ENCODE measurements at regions not wholly inside any gene's neighbourhood (a gene's known extent, or its start where the extent isn't known, plus 50 kb on each side); places are given as distances from the start of the nearest gene placed in this dataset. TPM values are rescaled to one million over a fixed set of nuclear protein-coding genes. Genes with fewer than 3 reads are reported as not detected.

DNA sequence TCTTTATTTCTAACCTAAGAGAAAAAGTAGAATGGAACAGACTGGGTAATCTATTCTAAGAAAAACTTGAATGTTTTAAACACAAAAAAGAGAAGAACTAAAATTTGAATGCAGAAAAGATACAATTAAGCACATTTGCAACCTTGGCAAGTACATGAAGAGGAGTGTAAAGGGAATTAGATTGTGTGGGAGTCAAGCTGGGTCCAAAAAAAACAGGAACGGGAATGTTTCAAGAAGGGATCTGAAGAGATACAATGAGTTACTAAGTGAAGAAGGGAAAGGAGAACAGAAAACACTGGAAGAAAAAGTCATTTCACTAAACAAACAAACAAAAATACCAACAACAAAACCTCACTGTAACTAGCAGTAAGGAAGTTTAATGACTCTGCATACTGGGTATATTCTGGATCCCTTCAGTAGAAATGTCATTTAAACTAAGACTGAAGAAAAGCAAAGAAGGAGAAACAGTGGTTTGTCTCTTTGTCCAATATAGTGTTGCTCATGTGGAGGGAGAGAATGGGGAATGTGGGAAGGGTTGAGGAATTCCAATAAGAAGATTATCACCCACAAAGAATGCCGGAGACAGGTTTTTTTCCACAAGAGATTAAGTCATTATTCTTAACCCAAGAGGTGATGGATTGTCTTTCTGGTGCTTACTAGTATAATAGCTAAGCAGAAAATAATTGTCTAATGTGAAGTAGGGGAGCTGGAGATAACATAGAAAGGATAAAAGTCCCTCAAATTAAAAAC is 50.4 kb upstream of the PTPN13 start:
- no peak for ATAC-seq
- TF ChIP-seq, protein P1, sequence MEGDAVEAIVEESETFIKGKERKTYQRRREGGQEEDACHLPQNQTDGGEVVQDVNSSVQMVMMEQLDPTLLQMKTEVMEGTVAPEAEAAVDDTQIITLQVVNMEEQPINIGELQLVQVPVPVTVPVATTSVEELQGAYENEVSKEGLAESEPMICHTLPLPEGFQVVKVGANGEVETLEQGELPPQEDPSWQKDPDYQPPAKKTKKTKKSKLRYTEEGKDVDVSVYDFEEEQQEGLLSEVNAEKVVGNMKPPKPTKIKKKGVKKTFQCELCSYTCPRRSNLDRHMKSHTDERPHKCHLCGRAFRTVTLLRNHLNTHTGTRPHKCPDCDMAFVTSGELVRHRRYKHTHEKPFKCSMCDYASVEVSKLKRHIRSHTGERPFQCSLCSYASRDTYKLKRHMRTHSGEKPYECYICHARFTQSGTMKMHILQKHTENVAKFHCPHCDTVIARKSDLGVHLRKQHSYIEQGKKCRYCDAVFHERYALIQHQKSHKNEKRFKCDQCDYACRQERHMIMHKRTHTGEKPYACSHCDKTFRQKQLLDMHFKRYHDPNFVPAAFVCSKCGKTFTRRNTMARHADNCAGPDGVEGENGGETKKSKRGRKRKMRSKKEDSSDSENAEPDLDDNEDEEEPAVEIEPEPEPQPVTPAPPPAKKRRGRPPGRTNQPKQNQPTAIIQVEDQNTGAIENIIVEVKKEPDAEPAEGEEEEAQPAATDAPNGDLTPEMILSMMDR (IDR thresholded peaks at IDR 0.05): no peak
- no peak for DNase-seq
- no peaks in the 10 kb centered on the region for H3K4me1 ChIP-seq (ENCODE audit: low read depth)
- no peak overlapping the region for H3K4me3 ChIP-seq
- intact Hi-C loops (cut with DNase I, micrococcal nuclease): no loop called here
- no peaks in the 10 kb centered on the region for H3K36me3 ChIP-seq (ENCODE audit: low read depth)
- no peaks in the 10 kb centered on the region for H3K9me3 ChIP-seq

DNA sequence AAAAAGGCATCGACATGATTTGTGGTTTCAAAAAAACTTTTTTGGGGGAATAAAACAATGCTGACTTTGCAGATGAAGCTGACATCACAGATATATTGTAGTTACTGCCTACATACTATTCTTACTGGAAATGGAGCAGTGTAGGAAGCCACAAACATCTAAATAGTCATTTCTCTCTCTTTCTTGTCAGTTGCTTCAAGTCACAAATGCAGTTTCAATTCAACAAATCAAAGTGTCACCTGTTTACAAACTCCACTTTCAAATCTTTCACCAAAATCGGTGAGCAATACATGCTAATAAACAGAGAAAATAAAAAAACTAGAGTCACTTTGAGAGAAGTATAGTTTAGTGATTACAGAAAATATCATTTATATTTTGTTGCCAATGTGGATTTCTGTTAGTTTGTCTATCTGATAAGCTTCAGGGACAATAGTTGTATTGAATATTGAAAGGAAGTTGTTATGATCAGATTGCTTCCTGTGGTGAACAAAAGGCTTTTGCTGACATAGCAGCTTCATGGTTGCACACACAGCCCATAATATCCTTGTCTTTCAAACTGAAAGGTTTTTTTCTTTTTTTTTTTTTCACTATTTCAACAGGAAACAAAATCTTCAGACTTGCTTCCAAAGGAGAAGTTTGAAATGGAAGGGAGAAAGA is 49.7 kb upstream of the PTPN13 start:
- TF ChIP-seq, protein P1 (IDR thresholded peaks at IDR 0.05): no peak
- DNase-seq (no peak), ATAC-seq (peak; percentile 25)
- H3K36me3 ChIP-seq (ENCODE audit: low read depth): no peaks in the 10 kb centered on the region
- no peak overlapping the region for H3K4me3 ChIP-seq
- intact Hi-C loops (cut with DNase I, micrococcal nuclease): no loop called here
- no peaks in the 10 kb centered on the region for H3K4me1 ChIP-seq (ENCODE audit: low read depth)
- no peaks in the 10 kb centered on the region for H3K9me3 ChIP-seq

Small RNA genes in the stretch of these regions (microRNA-seq; reads per million reads assigned to microRNA genes)
- gene MIR4452: not detected
